Lung (tissue), 11 donors: ENCODE measurements at regions not wholly inside any gene's neighbourhood (a gene's known extent, or its start where the extent isn't known, plus 50 kb on each side); places are given as distances from the start of the nearest gene placed in this dataset.

Experiments used
- ATAC-seq: fragments of 200-7000 bp; cut with Tn5 transposase; one replicate; pipeline ENCODE4 v1.9.1; 2020; ENCODE audit warnings: moderate number of reproducible peaks; ENCODE audit not compliant: insufficient read depth, low FRiP score
- DNase-seq, 3 donors: peaks; one replicate each; pipeline ENCODE4 v3.0.0-alpha.2; 2013 to 2017
- H3K27ac ChIP-seq, 2 donors: one replicate each; pipeline ENCODE4 v1.5.1; 2013; ENCODE audit warnings: mild to moderate bottlenecking in 2 of 2, moderate library complexity in 2 of 2, control low read depth in 1 of 2, inconsistent platforms in 1 of 2, low read depth in 1 of 2, low read length in 1 of 2
- H3K27me3 ChIP-seq, 3 donors: one replicate each; pipeline ENCODE4 v1.5.1; 2013; ENCODE audit warnings: low read length in 2 of 3; ENCODE audit not compliant: control insufficient read depth in 3 of 3, insufficient read depth in 3 of 3
- H3K36me3 ChIP-seq, 4 donors: one replicate each; pipeline ENCODE4 v1.5.1; 2013; ENCODE audit warnings: low read length in 4 of 4, mild to moderate bottlenecking in 1 of 4, moderate library complexity in 1 of 4; ENCODE audit not compliant: control insufficient read depth in 4 of 4, insufficient read depth in 4 of 4
- H3K4me1 ChIP-seq, 5 donors: one replicate each; pipeline ENCODE4 v1.5.1; 2013; ENCODE audit warnings: low read length in 5 of 5, mild to moderate bottlenecking in 2 of 5, moderate library complexity in 1 of 5; ENCODE audit not compliant: control insufficient read depth in 5 of 5, insufficient read depth in 5 of 5
- H3K4me3 ChIP-seq: one replicate; pipeline ENCODE4 v1.5.1; 2013; ENCODE audit warnings: mild to moderate bottlenecking, control low read depth, moderate library complexity
- H3K9ac ChIP-seq, 2 donors: one replicate each; pipeline ENCODE4 v1.5.1; 2013; ENCODE audit warnings: low read length in 2 of 2, control low read depth in 1 of 2; ENCODE audit not compliant: insufficient read depth in 1 of 2
- H3K9me3 ChIP-seq, 4 donors: one replicate each; pipeline ENCODE4 v1.5.1; 2013; ENCODE audit warnings: low read length in 3 of 4, mild to moderate bottlenecking in 1 of 4, moderate library complexity in 1 of 4; ENCODE audit not compliant: control insufficient read depth in 4 of 4, insufficient read depth in 3 of 4
- CTCF ChIP-seq: IDR thresholded peaks from 2 replicates; pipeline ENCODE4 v1.5.1; 2012; ENCODE audit warnings: mild to moderate bottlenecking; ENCODE audit errors: control extremely low read depth, extremely low read depth
- WGBS, 2 donors: extraction: QIAGEN DNeasy Blood & Tissue Kit; methylation state at CpG; one replicate each; pipeline ENCODE4 v1.1.7; 2013; 5-methylcytosine and 5-hydroxymethylcytosine counted together
- donor health status: control.
- donor health status: control.
- donor health status: Bipolar disorder and iron deficiency.
- donor health status: healthy.
- donor health status: DM: yes; HTN: yes; CAD: no.

GRCh38 chr1:73765551-73766233 lies 432.3 kb downstream of the LRRIQ3 start:
- no peak for TF ChIP-seq CTCF
- Histone ChIP-seq H3K9me3 (peaks cover 0 to 3% (median 0%) of the 10 kb centered on the region in 4 donors), H3K4me1 (no peaks in the 10 kb centered on the region), H3K4me3 (no peak overlapping the region), H3K36me3 (no peaks in the 10 kb centered on the region), H3K27ac (no peak overlapping the region), H3K27me3 (no peaks in the 10 kb centered on the region), H3K9ac (no peak overlapping the region)
- DNase-seq (peak in 2 of 3 donors; percentile 9 to 37), ATAC-seq (peak; percentile 72)
- 62 to 84% methylated on average over 2 of the region's 2 CpGs for WGBS, 2 donors

- TF ChIP-seq CTCF = no peak
- Histone ChIP-seq H3K9me3 (no peaks in the 10 kb centered on the region), H3K4me3 (no peak overlapping the region), H3K36me3 (no peaks in the 10 kb centered on the region), H3K27me3 (no peaks in the 10 kb centered on the region), H3K4me1 (no peaks in the 10 kb centered on the region), H3K27ac (no peak overlapping the region), H3K9ac (no peak overlapping the region)
- 72 to 84% methylated on average over 2 of the region's 2 CpGs for WGBS, 2 donors
- ATAC-seq (no peak), DNase-seq (no peak)
These were observed 436.4 kb downstream of the LRRIQ3 start for GRCh38 chr1:73761559-73761958.

- no peak overlapping the region for H3K4me3 ChIP-seq
- ATAC-seq (no peak), DNase-seq (no peak)
- H3K36me3 ChIP-seq = no peaks in the 10 kb centered on the region
- WGBS, 2 donors = 29 to 73% methylated on average over 1 of the region's 1 CpG
- H3K9me3 ChIP-seq = no peaks in the 10 kb centered on the region
- H3K9ac ChIP-seq = no peak overlapping the region
- H3K27ac ChIP-seq = no peak overlapping the region
- no peaks in the 10 kb centered on the region for H3K4me1 ChIP-seq
- no peaks in the 10 kb centered on the region for H3K27me3 ChIP-seq
- no peak for TF ChIP-seq CTCF
These were observed 439.0 kb downstream of the LRRIQ3 start for GRCh38 chr1:73759011-73759410.

- Histone ChIP-seq H3K4me3 (no peak overlapping the region), H3K27ac (no peak overlapping the region), H3K9me3 (no peaks in the 10 kb centered on the region), H3K4me1 (no peaks in the 10 kb centered on the region), H3K36me3 (no peaks in the 10 kb centered on the region), H3K9ac (no peak overlapping the region), H3K27me3 (no peaks in the 10 kb centered on the region)
- WGBS, 2 donors = 76 to 79% methylated on average over 2 of the region's 2 CpGs
- DNase-seq = no peak
- no peak for TF ChIP-seq CTCF
- ATAC-seq = no peak
These were observed 441.2 kb downstream of the LRRIQ3 start for GRCh38 chr1:73756817-73757216.
